MCF 10A (cell line): ENCODE measurements at regions not wholly inside any gene's neighbourhood (a gene's known extent, or its start where the extent isn't known, plus 50 kb on each side); places are given as distances from the start of the nearest gene placed in this dataset.

ENCODE experiments used
- BruUV-seq: library from RNA; stranded (reverse); fragments of 400-500 nt; replicated peaks from 2 replicates; lab custom pipeline; 2021; lab: Mats Ljungman, UMichigan
- CTCF ChIA-PET: fragments of 300-600 bp; sonication (Branson Sonifier 250); formaldehyde crosslinking; extraction: SDS; loops from one replicate; lab custom pipeline; 2021; ENCODE audit warnings: antibody characterized with exemption, inconsistent platforms; lab: Yijun Ruan, JAX
- POLR2A ChIA-PET: fragments of 300-600, 350-650 bp; sonication (Branson Sonifier 250); formaldehyde crosslinking; extraction: SDS; loops from one replicate; lab custom pipeline; 2020; ENCODE audit warnings: antibody characterized with exemption, inconsistent platforms; lab: Yijun Ruan, JAX
- DNase-seq: peaks from one replicate; pipeline ENCODE4 v3.0.0-alpha.2; 2018; ENCODE audit not compliant: unreplicated experiment
- H3K27ac Mint-ChIP-seq: one replicate; pipeline ENCODE4 v1.8.0; 2022; ENCODE audit warnings: mild to moderate bottlenecking, low read depth, mixed read lengths; ENCODE audit not compliant: unreplicated experiment
- H3K27me3 Mint-ChIP-seq: one replicate; pipeline ENCODE4 v1.8.0; 2022; ENCODE audit warnings: mixed read lengths; ENCODE audit not compliant: insufficient read depth, unreplicated experiment
- H3K36me3 Mint-ChIP-seq: one replicate; pipeline ENCODE4 v1.8.0; 2022; ENCODE audit warnings: mild to moderate bottlenecking, moderate library complexity, mixed read lengths; ENCODE audit not compliant: insufficient read depth, unreplicated experiment
- H3K4me1 Mint-ChIP-seq: one replicate; pipeline ENCODE4 v1.8.0; 2022; ENCODE audit warnings: mixed read lengths; ENCODE audit not compliant: insufficient read depth, unreplicated experiment
- H3K4me3 Mint-ChIP-seq: one replicate; pipeline ENCODE4 v1.8.0; 2022; ENCODE audit warnings: mild to moderate bottlenecking, moderate library complexity, mixed read lengths; ENCODE audit not compliant: unreplicated experiment
- H3K9me3 Mint-ChIP-seq: one replicate; pipeline ENCODE4 v1.8.0; 2022; ENCODE audit warnings: mixed read lengths; ENCODE audit not compliant: unreplicated experiment
- intact Hi-C: fragments of 100-400 bp; cut with micrococcal nuclease; formaldehyde crosslinking; loops from 2 replicates; pipeline ENCODE4 v1.14.1; 2022
- TF ChIP-seq, protein P1 (sequence below): fragments of 200-600 bp; IDR thresholded peaks from one replicate; pipeline ENCODE4 v1.8.0; 2022; ENCODE audit warnings: antibody characterized with exemption, mild to moderate bottlenecking; ENCODE audit not compliant: unreplicated experiment

DNA sequence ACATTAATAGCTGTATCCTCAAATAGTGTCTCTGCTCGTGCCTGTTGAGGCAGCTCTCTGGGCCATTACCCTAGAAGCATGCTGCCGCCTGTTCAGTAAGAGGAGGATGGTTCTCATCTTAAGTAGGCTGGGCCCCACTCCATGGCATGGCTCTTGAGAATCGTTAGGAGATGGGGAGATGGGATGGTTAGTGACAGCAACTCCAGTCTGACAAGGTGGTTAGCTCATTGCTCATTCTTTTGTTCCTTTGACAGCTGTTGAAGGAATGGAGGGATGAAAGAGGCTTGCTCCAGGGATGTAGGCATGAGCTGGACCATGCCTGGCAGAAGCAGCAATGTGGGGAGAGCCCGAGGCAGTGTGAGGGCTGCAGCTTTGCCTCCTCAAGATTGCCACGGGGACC lies 68.2 kb downstream of the MAP10 start:
- TF ChIP-seq, protein P1, sequence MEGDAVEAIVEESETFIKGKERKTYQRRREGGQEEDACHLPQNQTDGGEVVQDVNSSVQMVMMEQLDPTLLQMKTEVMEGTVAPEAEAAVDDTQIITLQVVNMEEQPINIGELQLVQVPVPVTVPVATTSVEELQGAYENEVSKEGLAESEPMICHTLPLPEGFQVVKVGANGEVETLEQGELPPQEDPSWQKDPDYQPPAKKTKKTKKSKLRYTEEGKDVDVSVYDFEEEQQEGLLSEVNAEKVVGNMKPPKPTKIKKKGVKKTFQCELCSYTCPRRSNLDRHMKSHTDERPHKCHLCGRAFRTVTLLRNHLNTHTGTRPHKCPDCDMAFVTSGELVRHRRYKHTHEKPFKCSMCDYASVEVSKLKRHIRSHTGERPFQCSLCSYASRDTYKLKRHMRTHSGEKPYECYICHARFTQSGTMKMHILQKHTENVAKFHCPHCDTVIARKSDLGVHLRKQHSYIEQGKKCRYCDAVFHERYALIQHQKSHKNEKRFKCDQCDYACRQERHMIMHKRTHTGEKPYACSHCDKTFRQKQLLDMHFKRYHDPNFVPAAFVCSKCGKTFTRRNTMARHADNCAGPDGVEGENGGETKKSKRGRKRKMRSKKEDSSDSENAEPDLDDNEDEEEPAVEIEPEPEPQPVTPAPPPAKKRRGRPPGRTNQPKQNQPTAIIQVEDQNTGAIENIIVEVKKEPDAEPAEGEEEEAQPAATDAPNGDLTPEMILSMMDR: no peak
- ChIA-PET CTCF (interaction anchor here (0.6 to 1.4 kb wide), 5 partner anchors 75 to 1148 kb away, joined by 3 read pairs; no protein-coding TSS in a partner anchor), POLR2A (interaction anchor here (0.6 to 1.5 kb wide), 4 partner anchors 31 to 1640 kb away, joined by 3 read pairs; no protein-coding TSS in a partner anchor)
- intact Hi-C loops: no loop called here
- no TSS peak for BruUV-seq
- H3K27ac Mint-ChIP-seq: no peak overlapping the region
- H3K36me3 Mint-ChIP-seq: peaks cover 7% of the 10 kb centered on the region
- no peak for DNase-seq
- no peak overlapping the region for H3K4me3 Mint-ChIP-seq
- H3K27me3 Mint-ChIP-seq: no peaks in the 10 kb centered on the region
- peaks cover 21% of the 10 kb centered on the region for H3K4me1 Mint-ChIP-seq
- H3K9me3 Mint-ChIP-seq: no peaks in the 10 kb centered on the region

DNA sequence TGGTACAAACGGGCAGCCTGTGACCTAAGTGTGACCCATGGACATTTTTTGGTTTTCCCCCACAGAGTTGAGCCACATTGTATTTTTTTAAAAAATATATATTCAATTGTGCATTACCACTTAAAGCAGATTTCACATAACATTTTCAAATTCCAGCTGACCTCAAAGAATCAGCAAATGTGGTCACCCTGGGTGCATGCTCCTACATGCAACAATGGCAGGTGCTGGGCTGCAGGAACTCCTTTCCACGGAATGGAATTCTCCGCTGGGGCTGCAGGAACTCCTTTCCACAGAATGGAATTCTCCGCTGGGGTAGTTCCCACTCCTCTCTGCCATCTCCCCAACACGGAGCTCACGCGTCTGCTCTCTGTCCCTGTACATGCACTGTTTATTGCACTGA lies 68.7 kb downstream of the MAP10 start:
- BruUV-seq: no TSS peak
- intact Hi-C loops: no loop called here
- no peak for DNase-seq
- Mint-ChIP-seq H3K4me3 (no peak overlapping the region), H3K9me3 (no peaks in the 10 kb centered on the region), H3K27me3 (no peaks in the 10 kb centered on the region), H3K27ac (no peak overlapping the region), H3K36me3 (peaks cover 6% of the 10 kb centered on the region), H3K4me1 (peaks cover 15% of the 10 kb centered on the region)
- ChIA-PET CTCF (interaction anchor here (0.6 to 1.5 kb wide), 5 partner anchors 16 to 1148 kb away, joined by 3 read pairs; no protein-coding TSS in a partner anchor), POLR2A (interaction anchor here (0.7 to 1.5 kb wide), 6 partner anchors 15 to 1513 kb away, joined by 3 read pairs; no protein-coding TSS in a partner anchor)
- TF ChIP-seq, protein P1: no peak

DNA sequence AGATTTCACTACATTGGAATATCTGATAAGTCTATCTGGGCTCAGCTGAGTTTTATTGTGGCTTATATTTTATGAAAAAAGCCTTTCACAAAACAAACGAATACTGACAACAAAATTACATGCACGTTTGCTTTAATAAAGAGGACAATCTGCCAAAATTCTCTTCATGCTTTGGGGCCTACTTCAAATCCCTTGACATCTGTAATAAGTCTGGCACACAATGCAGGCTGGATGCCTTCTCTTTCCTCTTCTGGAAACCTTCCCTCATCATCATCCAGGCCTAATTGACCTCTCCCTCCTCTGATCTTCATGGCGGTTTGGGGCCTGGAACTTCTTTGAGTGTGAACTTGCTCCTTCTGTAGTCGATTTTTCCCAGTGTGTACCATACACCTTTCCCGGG lies 70.3 kb downstream of the MAP10 start:
- Mint-ChIP-seq H3K4me1 (peaks cover 10% of the 10 kb centered on the region), H3K27me3 (no peaks in the 10 kb centered on the region), H3K4me3 (no peak overlapping the region), H3K9me3 (no peaks in the 10 kb centered on the region), H3K36me3 (no peaks in the 10 kb centered on the region), H3K27ac (no peak overlapping the region)
- POLR2A ChIA-PET: no interaction called here
- intact Hi-C loops: no loop called here
- TF ChIP-seq, protein P1: no peak
- CTCF ChIA-PET: interaction anchor here (0.5 to 1.5 kb wide), 3 partner anchors 15 to 345 kb away, joined by 3 to 4 read pairs (median 3); no protein-coding TSS in a partner anchor
- no peak for DNase-seq
- BruUV-seq: no TSS peak

DNA sequence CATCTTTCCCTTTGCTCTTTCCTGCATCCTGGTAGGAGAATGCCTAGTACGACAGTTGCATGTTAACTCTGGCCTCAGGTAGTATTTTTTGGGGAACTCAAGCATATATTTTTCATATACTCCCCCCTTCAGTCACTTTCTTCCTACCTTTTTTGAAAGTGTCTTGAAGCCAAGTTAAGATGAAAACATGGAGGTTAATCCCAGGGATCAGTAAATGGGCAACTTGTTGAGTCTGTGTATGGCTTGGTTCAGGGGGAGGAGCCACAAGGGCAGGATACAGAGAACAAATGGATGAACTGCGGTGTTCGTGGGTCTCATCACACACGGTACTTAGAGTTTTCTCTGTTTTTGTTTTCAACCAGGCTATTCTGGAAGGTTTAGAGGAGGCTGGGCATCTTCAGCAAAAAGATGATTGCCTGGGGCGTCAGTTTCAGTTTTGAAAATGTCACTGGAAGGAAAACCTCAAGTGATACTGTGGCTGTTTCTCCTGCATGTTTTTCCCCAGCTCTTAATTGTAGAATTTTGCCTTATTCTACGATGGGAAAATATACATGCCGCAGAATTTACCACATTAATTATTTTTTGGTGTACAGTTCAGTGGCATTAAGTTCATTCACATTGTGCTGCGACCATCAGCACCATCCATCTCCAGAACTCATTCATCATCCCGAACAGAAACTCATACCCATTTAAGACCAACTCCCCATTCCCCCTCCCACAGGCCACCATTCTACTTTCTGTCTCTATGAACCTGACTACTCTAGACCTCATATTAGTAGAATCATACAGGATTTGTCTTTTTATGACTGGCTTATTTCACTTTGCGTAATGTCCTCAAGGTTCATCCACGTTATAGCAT lies 71.5 kb downstream of the MAP10 start:
- no peak overlapping the region for H3K4me3 Mint-ChIP-seq
- intact Hi-C loops: no loop called here
- POLR2A ChIA-PET: interaction anchor here (2.6 kb wide), 1 partner anchor 16 kb away, joined by 9 read pairs; no protein-coding TSS in a partner anchor
- BruUV-seq: no TSS peak
- H3K27ac Mint-ChIP-seq: no peak overlapping the region
- CTCF ChIA-PET: no interaction called here
- no peaks in the 10 kb centered on the region for H3K36me3 Mint-ChIP-seq
- DNase-seq: no peak
- H3K4me1 Mint-ChIP-seq: peaks cover 10% of the 10 kb centered on the region
- no peaks in the 10 kb centered on the region for H3K9me3 Mint-ChIP-seq
- no peaks in the 10 kb centered on the region for H3K27me3 Mint-ChIP-seq
- TF ChIP-seq, protein P1: no peak
